Sigmoid colon (tissue), 6 donors: ENCODE measurements at regions not wholly inside any gene's neighbourhood (a gene's known extent, or its start where the extent isn't known, plus 50 kb on each side); places are given as distances from the start of the nearest gene placed in this dataset.

Source experiments
- DNase-seq: peaks from one replicate; pipeline ENCODE4 v3.0.0-alpha.2; 2019
- H3K27ac ChIP-seq, 4 donors: fragments of 200-600 bp; sonication (generic); one replicate each; pipeline ENCODE4 v1.5.1; 2016 to 2019; ENCODE audit warnings: mild to moderate bottlenecking in 1 of 4
- H3K27me3 ChIP-seq, 3 donors: fragments of 200-600 bp; sonication (generic); one replicate each; pipeline ENCODE4 v1.5.1; 2019; ENCODE audit warnings: mild to moderate bottlenecking in 1 of 3
- H3K36me3 ChIP-seq, 4 donors: fragments of 200-600 bp; sonication (generic); one replicate each; pipeline ENCODE4 v1.5.1; 2016 to 2019
- H3K4me1 ChIP-seq, 4 donors: fragments of 200-600 bp; sonication (generic); one replicate each; pipeline ENCODE4 v1.5.1; 2017 to 2019
- H3K4me3 ChIP-seq, 4 donors: fragments of 200-600 bp; sonication (generic); one replicate each; pipeline ENCODE4 v1.5.1; 2017 to 2019; ENCODE audit warnings: mild to moderate bottlenecking in 2 of 4, moderate library complexity in 1 of 4
- H3K9me3 ChIP-seq, 4 donors: fragments of 200-600 bp in 3 of 4; sonication (generic) in 3 of 4; one replicate each; pipeline versions ENCODE4 v1.5.1 to v1.6.1; 2013 to 2019
- CTCF ChIP-seq, 4 experiments: fragments of 450-650 bp in 3 of 4; fragments of 200-600 bp in 1 of 4; IDR thresholded peaks; one replicate each; pipeline ENCODE4 v1.5.1; 2016 to 2019; ENCODE audit warnings: antibody characterized with exemption in 4 of 4, mild to moderate bottlenecking in 3 of 4, moderate library complexity in 2 of 4
- EP300 ChIP-seq, 4 donors: sonication (generic); formaldehyde crosslinking; IDR thresholded peaks; one replicate each; pipeline ENCODE4 v1.6.1; 2017; ENCODE audit warnings: antibody characterized with exemption in 4 of 4
- POLR2A ChIP-seq, 2 donors: fragments of 450-650 bp; IDR thresholded peaks; one replicate each; pipeline ENCODE4 v1.6.1; 2016; ENCODE audit warnings: antibody characterized with exemption in 2 of 2, mild to moderate bottlenecking in 2 of 2, moderate library complexity in 2 of 2
- POLR2AphosphoS5 ChIP-seq, 4 donors: sonication (generic); formaldehyde crosslinking; IDR thresholded peaks; one replicate each; pipeline ENCODE4 v1.6.1; 2017; ENCODE audit warnings: antibody characterized with exemption in 4 of 4
- WGBS, 2 donors: extraction: QIAGEN DNeasy Blood & Tissue Kit; methylation state at CpG; one replicate each; pipeline ENCODE4 v1.1.7; 2013; 5-methylcytosine and 5-hydroxymethylcytosine counted together
- intact Hi-C: fragments of 100-400 bp; cut with DNase I; formaldehyde crosslinking; loops from one replicate; pipeline ENCODE4 v1.15.1; 2023
- donor health status: healthy with polysubstance abuse.
- donor health status: healthy.

- Histone ChIP-seq H3K36me3 (no peaks in the 10 kb centered on the region), H3K9me3 (no peaks in the 10 kb centered on the region), H3K27ac (peak overlapping the region; percentile 56 to 76 (median 58)), H3K27me3 (peaks cover 0 to 40% (median 17%) of the 10 kb centered on the region in 3 donors), H3K4me1 (peaks cover 0 to 28% (median 19%) of the 10 kb centered on the region in 4 donors), H3K4me3 (peak overlapping the region; percentile 29 to 66 (median 57))
- WGBS, 2 donors, result 1% methylated on average over 100 of the region's 100 CpGs
- peak; percentile 70 for DNase-seq
- TF ChIP-seq CTCF (IDR thresholded peaks at IDR 0.05), result no peak
- TF ChIP-seq POLR2A (IDR thresholded peaks at IDR 0.05), result no peak
- TF ChIP-seq EP300 (IDR thresholded peaks at IDR 0.05), result no peak
- no peak for TF ChIP-seq POLR2AphosphoS5 (IDR thresholded peaks at IDR 0.05)
- intact Hi-C loops, result loop anchor here (5.0 kb wide), 1 partner anchor 980 kb away; the partner anchor contains the start of genes LKAAEAR1 and OPRL1
Observed at GRCh38 chr20:63101781-63102720, 95.3 kb upstream of the BHLHE23 start.

- no peak overlapping the region for H3K27ac ChIP-seq
Observed at GRCh38 chr20:63100926-63101699, 94.3 kb upstream of the BHLHE23 start.

GRCh38 chr20:63100174-63100925, 93.6 kb upstream of the BHLHE23 start:
- no peak overlapping the region for H3K4me3 ChIP-seq
- DNase-seq, result peak; percentile 51
- H3K27me3 ChIP-seq, result peaks cover 0 to 57% (median 25%) of the 10 kb centered on the region in 3 donors
- 42 to 44% methylated on average over 14 of the region's 14 CpGs for WGBS, 2 donors
- peaks cover 0 to 16% (median 9%) of the 10 kb centered on the region in 4 donors for H3K4me1 ChIP-seq
- no peaks in the 10 kb centered on the region for H3K36me3 ChIP-seq
- intact Hi-C loops, result loop anchor here (5.0 kb wide), 1 partner anchor 982 kb away; the partner anchor contains the start of genes LKAAEAR1 and OPRL1
- no peak overlapping the region for H3K27ac ChIP-seq
- no peaks in the 10 kb centered on the region for H3K9me3 ChIP-seq
- TF ChIP-seq POLR2AphosphoS5 (IDR thresholded peaks at IDR 0.05), result no peak
- no peak for TF ChIP-seq POLR2A (IDR thresholded peaks at IDR 0.05)
- TF ChIP-seq EP300 (IDR thresholded peaks at IDR 0.05), result no peak
- no peak for TF ChIP-seq CTCF (IDR thresholded peaks at IDR 0.05)

More at GRCh38 chr20:63100926-63101699, 94.3 kb upstream of the BHLHE23 start:
- Histone ChIP-seq H3K27me3 (peaks cover 0 to 49% (median 25%) of the 10 kb centered on the region in 3 donors), H3K4me1 (peaks cover 0 to 23% (median 16%) of the 10 kb centered on the region in 4 donors), H3K4me3 (no peak overlapping the region), H3K9me3 (no peaks in the 10 kb centered on the region), H3K36me3 (no peaks in the 10 kb centered on the region)
- no peak for TF ChIP-seq EP300 (IDR thresholded peaks at IDR 0.05)
- no peak for TF ChIP-seq POLR2AphosphoS5 (IDR thresholded peaks at IDR 0.05)
- TF ChIP-seq CTCF (IDR thresholded peaks at IDR 0.05), result no peak
- TF ChIP-seq POLR2A (IDR thresholded peaks at IDR 0.05), result no peak
- 59 to 66% methylated on average over 15 of the region's 15 CpGs for WGBS, 2 donors
- peak; percentile 56 for DNase-seq
- intact Hi-C loops, result loop anchor here (5.0 kb wide), 1 partner anchor 981 kb away; the partner anchor contains the start of genes LKAAEAR1 and OPRL1
